ENCODE measurements at regions not wholly inside any gene's neighbourhood (a gene's known extent, or its start where the extent isn't known, plus 50 kb on each side); places are given as distances from the start of the nearest gene placed in this dataset.

DNA sequence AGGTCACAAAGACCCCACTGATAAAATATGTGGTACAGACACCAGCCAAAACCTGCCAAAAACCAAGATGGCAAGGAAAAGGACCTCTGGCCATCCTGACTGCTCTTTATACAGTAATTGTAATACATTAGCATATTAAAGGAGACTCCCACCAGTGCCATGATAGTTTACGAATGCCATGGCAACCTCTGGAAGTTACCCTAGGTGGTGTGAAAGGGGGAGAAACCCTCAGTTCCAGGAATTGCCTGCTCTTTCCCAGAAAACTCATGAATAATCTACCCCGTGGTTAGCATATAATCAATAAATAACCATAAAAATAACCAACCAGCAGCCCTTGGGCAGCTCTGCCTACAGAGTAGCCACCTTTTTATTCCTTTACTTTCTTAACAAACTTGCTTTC is 129.8 kb upstream of the EPB41L3 start:
- no peak for TF ChIP-seq POLR2A (IDR thresholded peaks at IDR 0.05)
- TF ChIP-seq, protein P1, sequence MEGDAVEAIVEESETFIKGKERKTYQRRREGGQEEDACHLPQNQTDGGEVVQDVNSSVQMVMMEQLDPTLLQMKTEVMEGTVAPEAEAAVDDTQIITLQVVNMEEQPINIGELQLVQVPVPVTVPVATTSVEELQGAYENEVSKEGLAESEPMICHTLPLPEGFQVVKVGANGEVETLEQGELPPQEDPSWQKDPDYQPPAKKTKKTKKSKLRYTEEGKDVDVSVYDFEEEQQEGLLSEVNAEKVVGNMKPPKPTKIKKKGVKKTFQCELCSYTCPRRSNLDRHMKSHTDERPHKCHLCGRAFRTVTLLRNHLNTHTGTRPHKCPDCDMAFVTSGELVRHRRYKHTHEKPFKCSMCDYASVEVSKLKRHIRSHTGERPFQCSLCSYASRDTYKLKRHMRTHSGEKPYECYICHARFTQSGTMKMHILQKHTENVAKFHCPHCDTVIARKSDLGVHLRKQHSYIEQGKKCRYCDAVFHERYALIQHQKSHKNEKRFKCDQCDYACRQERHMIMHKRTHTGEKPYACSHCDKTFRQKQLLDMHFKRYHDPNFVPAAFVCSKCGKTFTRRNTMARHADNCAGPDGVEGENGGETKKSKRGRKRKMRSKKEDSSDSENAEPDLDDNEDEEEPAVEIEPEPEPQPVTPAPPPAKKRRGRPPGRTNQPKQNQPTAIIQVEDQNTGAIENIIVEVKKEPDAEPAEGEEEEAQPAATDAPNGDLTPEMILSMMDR (IDR thresholded peaks at IDR 0.05 in 4 of 5, conservative IDR thresholded peaks at IDR 0.05 in 1 of 5), result no peak
